GM19397 (cell line): ENCODE measurements at regions not wholly inside any gene's neighbourhood (a gene's known extent, or its start where the extent isn't known, plus 50 kb on each side); places are given as distances from the start of the nearest gene placed in this dataset.
"Not testable (repeated sequence)": the region's sequence is repeated elsewhere in the genome, so short reads cannot be mapped to it uniquely, and the experiment has no call there.

Experiments used
- ATAC-seq: cut with Tn5 transposase; IDR thresholded peaks from one replicate; pipeline ENCODE4 v1.9.1; 2021; ENCODE audit warnings: mild to moderate bottlenecking, moderate library complexity; ENCODE audit not compliant: unreplicated experiment

DNA sequence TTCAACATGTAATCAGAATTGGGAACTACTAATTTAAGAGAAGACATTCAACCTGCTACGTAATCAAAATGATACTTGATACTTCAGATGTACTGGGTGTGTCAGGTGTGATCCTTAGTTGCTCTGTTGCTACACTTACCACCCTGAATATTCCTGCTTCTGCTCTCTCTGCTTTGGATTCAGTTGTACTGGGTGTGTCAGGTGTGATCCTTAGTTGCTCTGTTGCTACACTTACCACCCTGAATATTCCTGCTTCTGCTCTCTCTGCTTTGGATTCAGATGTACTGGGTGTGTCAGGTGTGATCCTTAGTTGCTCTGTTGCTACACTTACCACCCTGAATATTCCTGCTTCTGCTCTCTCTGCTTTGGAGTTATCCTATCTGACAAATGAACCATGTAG lies 290.2 kb downstream of the RAB38 start:
- not testable (repeated sequence) for ATAC-seq

DNA sequence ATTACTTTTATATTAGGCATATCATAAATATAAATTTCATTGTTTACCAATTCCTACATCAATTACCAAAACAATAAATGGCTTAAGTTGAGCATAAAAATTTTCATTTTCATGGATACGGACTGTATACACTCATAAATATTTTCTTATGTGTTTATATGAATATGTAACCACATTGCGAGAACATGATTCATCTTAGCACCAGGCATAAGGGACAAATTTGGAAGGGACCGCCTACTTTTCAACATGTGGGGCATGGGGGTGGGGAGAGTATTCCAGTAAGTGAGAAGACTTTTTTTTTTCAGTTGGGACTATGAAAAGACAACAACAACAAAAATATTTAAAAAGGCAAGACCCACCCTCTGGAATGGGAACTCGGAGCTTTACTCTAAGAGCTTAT lies 296.1 kb downstream of the RAB38 start:
- ATAC-seq = no peak

DNA sequence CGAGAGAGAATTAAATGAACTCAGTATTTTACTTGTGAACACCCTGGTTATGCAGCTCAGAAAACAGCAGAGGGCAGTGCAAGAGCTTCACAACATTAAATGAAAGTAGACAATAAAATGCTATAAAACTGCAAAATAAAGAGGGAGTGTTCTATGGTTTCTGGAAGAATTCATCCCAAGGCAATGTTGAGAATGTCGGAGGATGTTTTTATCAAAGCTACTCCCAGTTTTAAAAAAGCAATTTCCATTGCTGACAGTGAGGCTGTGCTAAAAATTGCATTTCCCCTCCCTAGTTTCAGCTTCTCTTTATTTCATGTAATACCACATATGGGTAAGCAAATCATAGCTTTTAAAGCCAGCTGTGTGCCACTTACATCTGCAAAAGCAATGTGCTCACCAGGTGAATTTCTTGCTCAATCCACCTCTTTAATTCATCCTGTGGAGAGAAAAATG lies 296.8 kb downstream of the RAB38 start:
- ATAC-seq = no peak

DNA sequence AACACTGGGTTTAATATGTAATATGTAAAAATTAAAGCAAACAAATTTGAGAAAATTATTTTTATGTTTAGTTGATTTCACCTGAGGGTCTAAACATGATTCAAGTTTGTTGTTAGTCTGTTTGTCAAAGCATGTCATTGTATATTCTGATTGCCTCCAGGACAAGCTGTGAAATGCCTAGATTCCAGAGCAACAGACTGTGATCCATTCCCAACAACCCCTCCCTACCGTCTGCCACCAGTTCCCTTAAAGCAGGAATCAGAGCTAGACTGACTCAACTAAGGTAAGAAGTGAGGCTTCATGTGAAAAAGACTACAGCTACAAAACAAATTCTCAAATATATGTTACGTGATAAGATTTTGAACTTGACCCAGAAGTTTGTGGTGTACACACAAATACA lies 304.2 kb downstream of the RAB38 start:
- ATAC-seq = no peak

DNA sequence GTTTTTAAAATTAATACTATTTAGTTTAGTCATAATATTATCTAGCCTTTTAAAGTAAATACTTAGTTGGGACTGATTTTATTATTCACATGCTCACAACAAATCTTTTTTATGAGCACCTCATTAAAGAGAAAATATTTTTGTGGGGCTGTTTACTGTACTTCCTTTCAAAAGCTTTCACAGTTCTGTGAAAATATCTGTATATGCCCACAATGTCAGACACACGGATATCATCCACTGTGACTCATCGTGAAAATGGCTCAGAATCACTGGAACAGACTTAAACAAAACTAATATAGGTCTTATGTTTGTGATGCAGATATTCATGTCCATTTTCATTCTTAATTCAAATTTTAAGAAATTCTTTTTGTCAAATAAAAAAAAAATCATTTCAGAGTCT lies 305.2 kb downstream of the RAB38 start:
- no peak for ATAC-seq

DNA sequence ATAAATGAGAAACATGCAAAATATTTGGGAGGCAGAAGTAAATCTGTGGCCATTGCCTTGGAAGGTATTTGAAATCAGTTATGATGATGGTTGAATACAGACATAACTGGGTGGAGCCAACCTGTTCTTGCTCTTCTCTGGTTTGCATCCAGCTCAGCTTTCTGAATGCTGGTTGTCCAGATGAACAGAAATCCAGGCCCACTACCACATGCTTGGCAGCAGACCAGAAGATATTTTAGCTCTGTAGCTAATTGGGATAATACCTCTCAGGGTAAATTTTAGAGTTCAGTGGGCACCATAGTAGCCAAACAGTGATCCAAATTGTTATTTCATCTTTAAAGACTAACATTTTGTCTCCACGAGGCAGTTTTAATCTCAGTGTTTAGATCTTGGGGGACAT lies 308.3 kb downstream of the RAB38 start:
- no peak for ATAC-seq

DNA sequence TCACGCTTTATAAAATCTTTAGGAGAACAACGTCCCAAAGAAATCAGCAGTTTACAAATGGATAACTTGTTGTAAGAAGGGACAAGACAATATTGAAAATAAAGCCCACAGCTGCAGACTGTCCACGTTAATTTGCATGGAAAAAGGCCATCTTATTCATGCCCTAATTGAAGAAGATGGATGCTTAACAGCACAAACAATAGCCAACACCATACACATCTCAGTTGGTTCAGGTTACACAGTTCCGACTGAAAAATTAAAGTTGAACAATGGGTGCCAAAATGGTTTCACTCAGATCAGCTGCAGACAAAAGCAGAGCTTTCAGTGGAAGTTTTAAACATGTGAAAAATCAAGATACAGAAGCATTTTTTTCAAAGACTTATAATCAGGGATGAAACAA lies 314.2 kb downstream of the RAB38 start:
- no peak for ATAC-seq

DNA sequence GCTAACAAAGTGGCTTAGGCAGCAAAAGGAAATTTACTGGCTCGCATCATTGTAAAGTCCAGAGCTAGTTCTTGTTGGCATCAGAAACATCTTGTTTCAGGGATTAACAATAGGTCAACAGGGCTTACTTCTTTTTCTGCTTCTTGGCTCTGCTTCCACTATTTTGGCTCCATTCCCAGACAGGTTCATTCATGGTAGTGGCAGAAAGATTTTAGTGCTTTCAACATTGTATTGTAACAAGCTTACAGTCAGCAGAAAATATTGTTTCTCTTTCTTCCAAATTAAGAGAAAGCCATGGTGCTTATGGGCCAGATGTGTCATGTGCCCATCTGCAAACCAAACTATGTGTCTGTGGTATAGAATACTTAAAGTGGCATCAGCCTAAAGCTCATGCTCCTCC lies 315.6 kb downstream of the RAB38 start:
- ATAC-seq = no peak

DNA sequence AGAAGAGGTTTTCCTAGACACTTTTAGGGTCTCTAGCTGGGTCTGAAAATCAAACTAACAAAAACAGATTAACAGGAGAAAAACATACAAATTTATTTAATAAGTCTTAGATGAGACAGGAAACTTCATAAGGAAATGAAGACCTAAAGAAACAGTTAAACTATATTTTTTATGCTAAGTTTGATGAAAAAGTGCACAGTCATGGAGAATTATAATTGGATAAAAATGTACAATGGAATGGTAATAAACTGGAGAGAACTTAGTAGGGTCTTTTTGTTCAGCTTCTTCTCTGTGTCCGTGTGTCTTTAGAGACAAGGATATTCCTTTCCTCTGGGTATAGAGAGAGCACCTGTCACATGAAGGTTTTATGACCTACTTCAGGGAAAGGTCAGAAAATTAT lies 323.4 kb downstream of the RAB38 start:
- ATAC-seq = no peak

DNA sequence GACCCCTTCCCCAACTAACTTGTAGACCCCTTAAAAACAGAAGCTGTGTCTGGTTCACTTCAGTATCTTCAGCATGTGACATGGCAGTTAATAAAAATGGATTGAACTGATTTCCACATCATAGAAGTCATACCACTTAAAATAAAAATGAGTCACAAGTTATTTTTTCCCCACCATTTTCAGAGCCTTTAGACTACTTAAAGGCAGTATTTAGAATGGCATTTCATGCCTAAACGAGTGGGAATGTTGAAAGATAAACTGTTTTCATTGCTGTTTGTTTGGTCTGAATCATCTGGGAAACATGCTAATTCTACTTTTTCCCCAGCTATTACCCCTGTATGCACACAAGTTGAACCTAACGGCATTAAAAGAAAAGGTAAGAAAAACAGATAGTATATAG lies 324.0 kb downstream of the RAB38 start:
- no peak for ATAC-seq

DNA sequence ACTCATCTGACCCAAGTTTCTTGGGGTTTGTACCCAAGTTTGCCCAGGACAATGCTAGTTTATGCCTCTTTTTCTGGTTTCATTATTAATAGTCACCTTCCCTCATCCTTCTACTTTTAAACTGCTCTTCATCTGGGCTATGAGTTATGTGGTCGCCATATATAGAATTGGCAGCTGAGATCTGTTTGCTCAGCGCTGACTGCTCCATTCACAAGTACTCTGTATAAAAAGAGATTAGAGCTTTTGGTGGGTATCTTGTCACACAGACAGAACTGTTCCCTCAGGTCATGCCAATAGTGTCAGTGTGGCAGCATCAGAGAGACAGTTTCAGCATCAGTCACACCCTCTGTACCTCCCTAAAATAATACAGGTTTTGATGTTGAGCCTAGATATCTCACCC lies 326.0 kb downstream of the RAB38 start:
- no peak for ATAC-seq

DNA sequence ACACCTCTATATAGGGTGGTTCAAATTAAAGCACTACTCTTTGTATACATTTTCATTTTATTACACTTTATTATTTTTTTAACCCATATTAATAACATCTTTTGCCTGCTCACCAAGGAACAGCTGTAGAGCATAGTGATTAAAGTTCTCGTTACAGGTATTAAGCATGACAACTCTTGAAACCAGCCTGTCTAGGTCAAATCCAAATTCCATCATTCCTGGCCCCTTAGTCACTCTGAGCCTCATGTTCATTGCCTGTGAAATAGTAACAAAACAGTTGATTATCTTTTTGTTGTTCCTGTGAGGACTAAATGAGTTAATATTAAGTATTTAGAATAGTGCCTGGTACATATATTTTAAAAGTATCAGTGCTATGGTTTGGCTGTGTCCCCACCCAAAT lies 334.5 kb downstream of the RAB38 start:
- ATAC-seq = no peak

DNA sequence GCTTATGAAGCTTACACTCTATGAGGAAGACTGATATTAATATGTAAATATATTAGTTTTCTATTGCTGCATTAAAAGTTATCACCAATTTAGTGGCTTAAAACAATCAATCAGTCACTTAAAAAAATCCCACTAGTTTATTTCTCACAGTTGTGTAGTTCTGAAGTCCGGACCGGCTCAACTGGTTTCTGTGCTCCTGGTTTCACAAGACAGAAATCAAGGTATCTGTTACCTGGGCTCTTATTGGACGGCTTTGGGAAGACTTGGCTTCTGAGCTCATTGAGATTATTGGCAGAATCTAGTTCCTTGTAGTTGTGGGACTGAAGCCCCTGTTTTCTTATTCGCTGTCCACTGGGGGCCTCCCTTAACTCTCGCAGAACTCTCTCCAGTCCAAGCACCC lies 343.0 kb downstream of the RAB38 start:
- no peak for ATAC-seq

DNA sequence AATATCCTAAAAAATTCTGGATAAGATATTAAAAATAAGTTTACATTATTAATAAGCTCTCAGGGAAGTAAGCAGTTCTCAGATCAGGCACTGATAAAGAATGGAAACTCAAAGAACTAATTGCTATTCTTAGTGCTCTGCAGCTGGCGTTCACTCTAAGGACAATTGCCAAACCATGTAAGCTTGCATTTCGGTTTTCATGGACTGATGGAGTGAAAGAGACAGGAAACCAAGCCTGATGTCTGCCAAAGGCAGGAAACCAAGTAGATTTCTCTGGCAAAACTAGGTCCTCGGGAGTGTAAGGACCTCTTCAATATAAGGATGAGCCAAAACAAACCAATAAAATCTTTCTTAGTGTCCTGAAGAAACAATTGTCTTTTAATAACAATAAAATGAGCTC lies 355.2 kb downstream of the RAB38 start:
- ATAC-seq = no peak

DNA sequence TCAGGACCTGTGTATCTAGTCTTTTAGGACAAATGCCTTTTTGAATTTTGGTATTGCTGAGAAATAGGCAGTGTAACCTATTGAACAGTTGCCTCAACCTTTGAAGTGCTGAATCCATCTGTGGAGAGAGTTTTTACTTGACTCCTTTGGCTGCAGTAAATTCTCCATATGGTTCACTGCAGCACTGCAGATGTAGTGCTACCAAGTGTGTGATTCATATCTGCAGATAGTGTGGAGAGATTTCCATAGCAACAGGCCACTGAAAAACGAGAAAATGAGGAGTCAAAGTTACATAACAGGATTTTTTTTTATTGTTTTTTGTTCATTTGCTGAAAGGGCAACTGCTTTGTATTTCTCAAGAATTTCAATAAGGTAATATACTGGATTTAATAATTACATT lies 356.1 kb downstream of the RAB38 start:
- ATAC-seq = no peak

DNA sequence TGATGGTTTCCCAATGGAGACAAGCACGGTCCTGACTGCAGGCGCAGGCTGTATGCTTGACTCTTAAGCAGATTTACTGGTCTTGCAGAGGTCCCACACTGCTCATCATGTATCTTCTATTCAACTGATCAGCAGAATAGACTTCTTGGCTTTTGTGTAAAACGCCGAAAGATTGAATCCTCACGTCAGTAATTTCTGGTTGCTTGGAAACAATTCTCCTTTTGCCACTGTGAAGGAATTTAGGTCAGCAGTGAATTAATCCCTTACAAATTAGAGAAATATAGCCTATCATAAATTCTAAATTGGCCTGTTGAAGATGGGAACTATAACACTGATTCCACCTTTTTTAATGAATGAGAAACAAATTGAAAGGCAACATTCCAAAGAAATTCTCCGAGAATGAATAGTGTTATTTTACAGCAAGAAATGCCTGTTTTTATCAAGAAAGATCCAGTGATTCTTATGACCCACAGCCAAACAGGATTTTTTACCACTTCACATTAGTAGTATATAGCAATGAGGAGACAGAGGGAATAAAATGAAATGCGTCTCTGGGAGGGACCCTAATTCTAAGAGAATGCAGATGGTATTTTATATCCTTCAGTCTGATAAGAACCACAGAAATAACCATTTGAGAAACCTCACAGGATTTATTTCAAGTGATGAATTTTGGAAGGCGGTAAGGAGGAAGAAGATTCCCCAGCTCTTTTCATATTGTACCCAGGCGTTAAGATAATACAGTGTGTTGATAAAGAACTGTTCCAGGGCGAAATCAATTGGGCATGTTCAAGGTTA lies 362.5 kb downstream of the RAB38 start:
- no peak for ATAC-seq

DNA sequence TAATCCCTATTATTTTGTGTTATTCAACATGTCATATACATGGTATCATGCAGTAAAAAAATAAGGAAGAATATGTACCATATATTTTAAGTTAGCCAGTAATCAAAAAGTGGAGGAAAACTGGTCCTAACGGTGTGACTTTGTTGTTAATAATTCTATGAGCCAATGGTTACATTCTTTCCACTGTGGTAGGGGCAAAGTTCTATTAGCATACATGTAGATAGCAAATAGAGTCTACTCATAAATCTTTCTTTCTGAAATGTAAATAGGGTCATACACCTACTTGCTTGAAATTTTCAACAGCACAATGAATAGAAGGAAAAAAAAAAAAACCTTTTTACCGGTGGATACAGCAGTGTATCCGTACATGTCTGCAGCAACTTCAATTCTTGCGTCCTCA lies 364.8 kb downstream of the RAB38 start:
- no peak for ATAC-seq

DNA sequence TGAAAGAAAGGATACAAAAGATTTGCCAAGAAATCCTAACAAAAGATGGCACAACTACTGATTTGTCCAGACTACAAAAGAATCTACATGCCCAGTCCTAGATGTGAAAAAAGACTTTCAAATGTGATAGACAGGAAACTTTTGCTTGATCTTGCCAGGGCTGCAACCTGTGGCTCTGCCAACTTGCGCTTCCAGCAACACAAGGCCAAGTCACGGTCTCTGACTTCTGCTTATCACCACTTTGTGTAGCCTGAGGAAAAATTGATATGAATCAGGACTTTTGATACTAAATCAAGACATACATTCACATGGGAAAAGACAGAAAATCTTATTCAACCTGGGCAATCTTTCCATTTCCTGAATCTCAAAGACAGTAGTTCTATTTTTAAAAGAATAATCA lies 366.0 kb downstream of the RAB38 start:
- no peak for ATAC-seq

DNA sequence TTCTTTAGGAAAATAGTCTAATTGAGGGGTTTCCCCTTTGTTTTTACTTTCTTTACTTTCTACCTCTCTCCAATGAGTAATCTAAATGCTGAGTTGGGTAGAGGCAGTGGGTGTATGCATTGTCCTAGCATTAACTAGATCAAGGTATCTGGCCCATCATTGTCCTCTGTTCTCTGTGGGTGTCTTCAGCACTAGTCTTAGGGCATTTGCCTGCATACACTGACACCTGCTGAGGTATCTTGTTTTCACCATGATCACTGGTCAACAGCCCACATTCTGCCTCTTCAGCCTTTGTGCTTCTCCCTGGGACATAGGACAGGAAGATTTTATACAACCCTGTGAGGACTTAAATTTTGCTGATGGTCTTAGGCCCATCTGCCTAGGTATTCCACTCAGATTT lies 371.1 kb downstream of the RAB38 start:
- no peak for ATAC-seq

DNA sequence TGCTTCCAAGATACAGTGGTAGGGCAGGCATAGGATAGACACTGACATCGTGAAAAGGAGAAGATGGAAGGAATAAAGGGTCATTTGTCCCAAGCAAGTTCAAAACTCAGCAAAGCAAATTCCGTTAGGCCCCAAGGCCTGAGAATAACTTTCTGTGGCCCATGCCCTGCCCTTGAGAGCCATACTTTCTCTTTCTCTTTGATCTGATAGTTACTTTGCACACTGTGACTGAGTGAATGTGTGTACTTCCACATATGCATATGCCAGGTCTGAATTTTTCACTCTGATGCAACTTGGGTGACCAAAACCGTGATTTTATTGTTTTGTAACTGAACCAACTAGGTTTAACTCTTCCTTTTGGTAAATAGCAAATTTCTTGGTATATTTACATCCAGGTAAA lies 371.5 kb downstream of the RAB38 start:
- no peak for ATAC-seq

DNA sequence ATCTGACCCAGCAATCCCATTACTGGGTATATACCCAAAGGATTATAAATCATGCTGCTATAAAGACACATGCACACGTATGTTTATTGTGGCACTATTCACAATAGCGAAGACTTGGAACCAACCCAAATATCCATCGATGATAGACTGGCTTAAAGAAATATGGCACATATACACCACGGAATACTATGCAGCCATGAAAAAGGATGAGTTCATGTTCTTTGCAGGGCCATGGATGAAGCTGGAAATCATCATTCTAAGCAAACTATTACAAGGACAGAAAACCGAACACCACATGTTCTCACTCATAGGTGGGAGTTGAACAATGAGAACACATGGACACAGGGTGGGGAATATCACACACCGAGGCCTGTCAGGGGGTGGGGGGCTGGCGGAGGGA lies 390.4 kb downstream of the RAB38 start:
- ATAC-seq = not testable (repeated sequence)

DNA sequence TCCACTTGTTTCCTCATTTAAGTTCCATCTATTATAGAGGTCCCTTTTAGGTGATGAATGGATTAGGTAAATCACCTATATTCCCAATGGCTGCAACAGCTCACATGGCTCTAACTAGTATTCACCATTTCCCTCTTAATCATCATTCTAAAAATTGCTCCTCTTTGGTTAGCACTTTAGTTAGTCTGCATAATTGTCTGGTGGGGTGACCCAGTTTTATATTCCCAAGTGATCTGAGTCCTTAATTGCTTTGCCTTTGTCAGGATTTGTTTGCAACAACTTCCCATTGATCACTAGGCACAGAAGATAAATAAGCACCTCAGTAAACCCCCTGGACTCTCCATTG lies 395.2 kb downstream of the RAB38 start:
- ATAC-seq = no peak
